Mammary epithelial cell (primary cell): ENCODE measurements at regions not wholly inside any gene's neighbourhood (a gene's known extent, or its start where the extent isn't known, plus 50 kb on each side); places are given as distances from the start of the nearest gene placed in this dataset.

Source experiments
- CTCF ChIP-seq, 2 donors: IDR thresholded peaks in 1 of 2; conservative IDR thresholded peaks in 1 of 2; 2 replicates each; pipeline ENCODE4 v1.5.1; 2011 to 2012; ENCODE audit warnings: inconsistent platforms in 2 of 2, low read length in 2 of 2, mild to moderate bottlenecking in 2 of 2, control low read depth in 1 of 2, low read depth in 1 of 2; ENCODE audit not compliant: insufficient read depth in 1 of 2; ENCODE audit errors: extremely low read depth in 1 of 2
- EZH2 ChIP-seq: IDR thresholded peaks from 2 replicates; pipeline ENCODE4 v1.6.1; 2012; ENCODE audit warnings: low read length, inconsistent platforms, borderline replicate concordance

- TF ChIP-seq EZH2 (no peak), CTCF (conservative IDR thresholded peaks at IDR 0.05 in 1 of 2, IDR thresholded peaks at IDR 0.05 in 1 of 2; ENCODE audit: extremely low read depth in 1 of 2, insufficient read depth in 1 of 2, low read depth in 1 of 2, low read length in 2 of 2) (no peak)
Observed at GRCh38 chr18:2306606-2307005, 264.7 kb downstream of the METTL4 start.
